ENCODE measurements at regions not wholly inside any gene's neighbourhood (a gene's known extent, or its start where the extent isn't known, plus 50 kb on each side); places are given as distances from the start of the nearest gene placed in this dataset.

DNA sequence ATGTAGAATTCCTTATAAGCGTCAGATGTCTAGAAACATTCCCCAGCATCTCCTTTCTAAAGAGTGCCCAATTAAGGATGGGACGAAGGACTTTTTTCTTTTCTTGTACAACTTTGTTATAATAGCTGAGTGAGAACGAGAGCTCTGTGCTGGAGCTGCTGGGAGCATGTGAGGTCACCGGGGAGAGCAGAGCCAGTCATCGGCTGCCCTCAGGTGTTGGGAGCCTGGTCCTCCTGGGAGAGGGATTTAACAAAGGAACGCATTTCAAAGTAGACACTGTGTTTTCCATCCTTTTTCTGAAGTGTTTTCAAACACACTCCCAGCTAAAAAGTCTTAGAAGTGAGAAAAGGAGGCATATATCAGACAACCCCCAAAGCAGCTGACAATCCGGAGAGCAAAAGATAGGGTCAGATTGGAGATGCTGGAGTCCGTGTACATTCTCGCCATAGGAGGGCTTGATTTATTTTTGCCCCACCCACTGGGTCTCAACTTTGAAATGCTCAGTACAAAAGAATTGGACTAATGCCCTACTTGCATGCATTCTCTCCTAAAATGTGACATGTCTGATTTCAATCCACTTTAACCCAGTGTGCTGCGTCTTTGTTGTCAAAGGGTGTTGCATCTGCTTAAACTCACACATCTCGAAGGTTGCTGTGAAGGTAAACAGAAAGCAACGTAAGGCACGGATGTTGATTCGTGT, 50.8 kb upstream of the PIWIL1 start:
- no peak overlapping the region for H3K4me3 ChIP-seq
- no peaks in the 10 kb centered on the region for H3K9me3 ChIP-seq
- no peaks in the 10 kb centered on the region for H3K27me3 ChIP-seq
- DNase-seq (no peak), FAIRE-seq (no peak), ATAC-seq (no peak)
- H3K27ac ChIP-seq, result no peak overlapping the region
- WGBS, 2 donors, result 30 to 48% methylated on average over 14 of the region's 14 CpGs
- intact Hi-C loops (cut with DNase I), result no loop called here
- no peaks in the 10 kb centered on the region for H3K4me1 ChIP-seq
- no peaks in the 10 kb centered on the region for H3K36me3 ChIP-seq
- TF ChIP-seq, protein P1, sequence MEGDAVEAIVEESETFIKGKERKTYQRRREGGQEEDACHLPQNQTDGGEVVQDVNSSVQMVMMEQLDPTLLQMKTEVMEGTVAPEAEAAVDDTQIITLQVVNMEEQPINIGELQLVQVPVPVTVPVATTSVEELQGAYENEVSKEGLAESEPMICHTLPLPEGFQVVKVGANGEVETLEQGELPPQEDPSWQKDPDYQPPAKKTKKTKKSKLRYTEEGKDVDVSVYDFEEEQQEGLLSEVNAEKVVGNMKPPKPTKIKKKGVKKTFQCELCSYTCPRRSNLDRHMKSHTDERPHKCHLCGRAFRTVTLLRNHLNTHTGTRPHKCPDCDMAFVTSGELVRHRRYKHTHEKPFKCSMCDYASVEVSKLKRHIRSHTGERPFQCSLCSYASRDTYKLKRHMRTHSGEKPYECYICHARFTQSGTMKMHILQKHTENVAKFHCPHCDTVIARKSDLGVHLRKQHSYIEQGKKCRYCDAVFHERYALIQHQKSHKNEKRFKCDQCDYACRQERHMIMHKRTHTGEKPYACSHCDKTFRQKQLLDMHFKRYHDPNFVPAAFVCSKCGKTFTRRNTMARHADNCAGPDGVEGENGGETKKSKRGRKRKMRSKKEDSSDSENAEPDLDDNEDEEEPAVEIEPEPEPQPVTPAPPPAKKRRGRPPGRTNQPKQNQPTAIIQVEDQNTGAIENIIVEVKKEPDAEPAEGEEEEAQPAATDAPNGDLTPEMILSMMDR (IDR thresholded peaks at IDR 0.05), result no peak

Data from pancreas (tissue), 10 donors.